ENCODE measurements at regions not wholly inside any gene's neighbourhood (a gene's known extent, or its start where the extent isn't known, plus 50 kb on each side); places are given as distances from the start of the nearest gene placed in this dataset.
A peak's percentile ranks its signal among the peaks of the same experiment; 100 is the strongest.

GRCh38 chr1:18554099-18554498 lies 73.4 kb downstream of the KLHDC7A start:
- ATAC-seq (no peak), DNase-seq (no peak)
- Mint-ChIP-seq H3K4me1 (peaks cover 16% of the 10 kb centered on the region), H3K27ac (no peak overlapping the region), H3K4me3 (no peak overlapping the region), H3K9me3 (no peaks in the 10 kb centered on the region), H3K27me3 (peaks cover 60% of the 10 kb centered on the region)

GRCh38 chr1:18554597-18554996 lies 73.9 kb downstream of the KLHDC7A start:
- ATAC-seq (no peak), DNase-seq (no peak)
- H3K27ac Mint-ChIP-seq: no peak overlapping the region
- peaks cover 16% of the 10 kb centered on the region for H3K4me1 Mint-ChIP-seq
- no peak overlapping the region for H3K4me3 Mint-ChIP-seq
- no peaks in the 10 kb centered on the region for H3K9me3 Mint-ChIP-seq
- peaks cover 60% of the 10 kb centered on the region for H3K27me3 Mint-ChIP-seq

- Mint-ChIP-seq H3K27me3 (peaks cover 62% of the 10 kb centered on the region), H3K9me3 (no peaks in the 10 kb centered on the region), H3K4me3 (no peak overlapping the region), H3K4me1 (peaks cover 16% of the 10 kb centered on the region), H3K27ac (no peak overlapping the region)
- ATAC-seq: no peak
- DNase-seq: no peak
Observed at GRCh38 chr1:18555036-18555435, 74.3 kb downstream of the KLHDC7A start.

GRCh38 chr1:18556364-18556763 lies 74.3 kb upstream of the PAX7 start:
- H3K4me3 Mint-ChIP-seq: no peak overlapping the region
- DNase-seq (no peak), ATAC-seq (no peak)
- H3K9me3 Mint-ChIP-seq: no peaks in the 10 kb centered on the region
- H3K27ac Mint-ChIP-seq: no peak overlapping the region
- peaks cover 65% of the 10 kb centered on the region for H3K27me3 Mint-ChIP-seq
- H3K4me1 Mint-ChIP-seq: peaks cover 16% of the 10 kb centered on the region

- peak; percentile 20 to 29 for DNase-seq
- H3K27ac Mint-ChIP-seq: peak overlapping the region in 1 of 2 donors; percentile 74
- peak; percentile 82 for ATAC-seq
- H3K27me3 Mint-ChIP-seq: peaks cover 71% of the 10 kb centered on the region
- peaks cover 16% of the 10 kb centered on the region for H3K4me1 Mint-ChIP-seq
- no peaks in the 10 kb centered on the region for H3K9me3 Mint-ChIP-seq
- peak overlapping the region; percentile 54 to 57 for H3K4me3 Mint-ChIP-seq
Observed at GRCh38 chr1:18557621-18558465, 72.8 kb upstream of the PAX7 start.

- no peak overlapping the region for H3K27ac Mint-ChIP-seq
- ATAC-seq: no peak
- H3K27me3 Mint-ChIP-seq: peaks cover 78% of the 10 kb centered on the region
Observed at GRCh38 chr1:18560692-18561091, 70.0 kb upstream of the PAX7 start.

GRCh38 chr1:18561967-18562366 lies 68.7 kb upstream of the PAX7 start:
- Mint-ChIP-seq H3K27me3 (peaks cover 82% of the 10 kb centered on the region), H3K4me1 (peaks cover 16% of the 10 kb centered on the region), H3K4me3 (no peak overlapping the region), H3K27ac (no peak overlapping the region), H3K9me3 (no peaks in the 10 kb centered on the region)
- ATAC-seq: no peak
- DNase-seq: no peak

More at GRCh38 chr1:18560692-18561091, 70.0 kb upstream of the PAX7 start:
- Mint-ChIP-seq H3K4me1 (peaks cover 16% of the 10 kb centered on the region), H3K9me3 (no peaks in the 10 kb centered on the region), H3K4me3 (no peak overlapping the region)
- DNase-seq: no peak

- Mint-ChIP-seq H3K4me3 (no peak overlapping the region), H3K27ac (no peak overlapping the region), H3K4me1 (no peaks in the 10 kb centered on the region), H3K27me3 (peaks cover 63% of the 10 kb centered on the region), H3K9me3 (peaks cover 0 to 6% of the 10 kb centered on the region in 2 donors)
- no peak for DNase-seq
- ATAC-seq: no peak
Observed at GRCh38 chr1:18564676-18565075, 66.0 kb upstream of the PAX7 start.

- H3K27ac Mint-ChIP-seq: no peak overlapping the region
- peaks cover 63% of the 10 kb centered on the region for H3K27me3 Mint-ChIP-seq
- ATAC-seq (no peak), DNase-seq (no peak)
- H3K4me3 Mint-ChIP-seq: no peak overlapping the region
- no peaks in the 10 kb centered on the region for H3K4me1 Mint-ChIP-seq
- peaks cover 0 to 6% of the 10 kb centered on the region in 2 donors for H3K9me3 Mint-ChIP-seq
Observed at GRCh38 chr1:18565321-18565720, 65.3 kb upstream of the PAX7 start.

GRCh38 chr1:18568489-18568888 lies 62.2 kb upstream of the PAX7 start:
- Mint-ChIP-seq H3K9me3 (peaks cover 0 to 6% of the 10 kb centered on the region in 2 donors), H3K4me1 (no peaks in the 10 kb centered on the region), H3K27ac (no peak overlapping the region), H3K4me3 (no peak overlapping the region), H3K27me3 (peaks cover 54% of the 10 kb centered on the region)
- ATAC-seq: no peak
- no peak for DNase-seq

GRCh38 chr1:18569251-18569650 lies 61.4 kb upstream of the PAX7 start:
- Mint-ChIP-seq H3K27me3 (peaks cover 54% of the 10 kb centered on the region), H3K4me3 (no peak overlapping the region)

GRCh38 chr1:18569811-18570545 lies 60.7 kb upstream of the PAX7 start:
- ATAC-seq (no peak), DNase-seq (no peak)
- Mint-ChIP-seq H3K27ac (no peak overlapping the region), H3K4me1 (no peaks in the 10 kb centered on the region), H3K4me3 (no peak overlapping the region), H3K9me3 (peaks cover 0 to 6% of the 10 kb centered on the region in 2 donors), H3K27me3 (peaks cover 49% of the 10 kb centered on the region)

More at GRCh38 chr1:18569251-18569650, 61.4 kb upstream of the PAX7 start:
- ATAC-seq (no peak), DNase-seq (no peak)
- no peaks in the 10 kb centered on the region for H3K4me1 Mint-ChIP-seq
- no peak overlapping the region for H3K27ac Mint-ChIP-seq
- peaks cover 0 to 6% of the 10 kb centered on the region in 2 donors for H3K9me3 Mint-ChIP-seq

GRCh38 chr1:18571275-18571674 lies 59.4 kb upstream of the PAX7 start:
- no peak overlapping the region for H3K4me3 Mint-ChIP-seq
- H3K27ac Mint-ChIP-seq: no peak overlapping the region
- H3K9me3 Mint-ChIP-seq: peaks cover 0 to 6% of the 10 kb centered on the region in 2 donors
- ATAC-seq (no peak), DNase-seq (no peak)
- H3K4me1 Mint-ChIP-seq: no peaks in the 10 kb centered on the region
- peaks cover 36% of the 10 kb centered on the region for H3K27me3 Mint-ChIP-seq

GRCh38 chr1:18572022-18572880 lies 58.4 kb upstream of the PAX7 start:
- DNase-seq (no peak), ATAC-seq (no peak)
- Mint-ChIP-seq H3K9me3 (peaks cover 0 to 6% of the 10 kb centered on the region in 2 donors), H3K27me3 (peaks cover 29% of the 10 kb centered on the region), H3K4me3 (no peak overlapping the region), H3K27ac (no peak overlapping the region), H3K4me1 (no peaks in the 10 kb centered on the region)

- DNase-seq (no peak), ATAC-seq (no peak)
- Mint-ChIP-seq H3K9me3 (peaks cover 0 to under 1% of the 10 kb centered on the region in 2 donors), H3K4me3 (no peak overlapping the region), H3K27me3 (peaks cover 23% of the 10 kb centered on the region), H3K4me1 (no peaks in the 10 kb centered on the region), H3K27ac (no peak overlapping the region)
Observed at GRCh38 chr1:18573170-18573569, 57.5 kb upstream of the PAX7 start.

All from stimulated activated naive CD8-positive, alpha-beta T cell treated with anti-CD3 and anti-CD28 coated beads, Interleukin-15, amount 100 ng/mL, for 72 hours (primary cell).